ENCODE measurements at regions not wholly inside any gene's neighbourhood (a gene's known extent, or its start where the extent isn't known, plus 50 kb on each side); places are given as distances from the start of the nearest gene placed in this dataset.

- TF ChIP-seq CTCF (IDR thresholded peaks at IDR 0.05; ENCODE audit: insufficient read depth, low read depth, low read length) (no peak), EZH2 (IDR thresholded peaks at IDR 0.05; ENCODE audit: insufficient read depth, low read length) (no peak)
These were observed 352.4 kb downstream of the QKI start for GRCh38 chr6:163766936-163767335.
